Activated CD4-positive, alpha-beta T cell treated with anti-CD3 and anti-CD28 coated beads for 48 hours (primary cell): ENCODE measurements at regions not wholly inside any gene's neighbourhood (a gene's known extent, or its start where the extent isn't known, plus 50 kb on each side); places are given as distances from the start of the nearest gene placed in this dataset.
A peak's percentile ranks its signal among the peaks of the same experiment; 100 is the strongest.

Source experiments
- DNase-seq: peaks from one replicate; pipeline ENCODE4 v3.0.0-alpha.2; 2020

DNA sequence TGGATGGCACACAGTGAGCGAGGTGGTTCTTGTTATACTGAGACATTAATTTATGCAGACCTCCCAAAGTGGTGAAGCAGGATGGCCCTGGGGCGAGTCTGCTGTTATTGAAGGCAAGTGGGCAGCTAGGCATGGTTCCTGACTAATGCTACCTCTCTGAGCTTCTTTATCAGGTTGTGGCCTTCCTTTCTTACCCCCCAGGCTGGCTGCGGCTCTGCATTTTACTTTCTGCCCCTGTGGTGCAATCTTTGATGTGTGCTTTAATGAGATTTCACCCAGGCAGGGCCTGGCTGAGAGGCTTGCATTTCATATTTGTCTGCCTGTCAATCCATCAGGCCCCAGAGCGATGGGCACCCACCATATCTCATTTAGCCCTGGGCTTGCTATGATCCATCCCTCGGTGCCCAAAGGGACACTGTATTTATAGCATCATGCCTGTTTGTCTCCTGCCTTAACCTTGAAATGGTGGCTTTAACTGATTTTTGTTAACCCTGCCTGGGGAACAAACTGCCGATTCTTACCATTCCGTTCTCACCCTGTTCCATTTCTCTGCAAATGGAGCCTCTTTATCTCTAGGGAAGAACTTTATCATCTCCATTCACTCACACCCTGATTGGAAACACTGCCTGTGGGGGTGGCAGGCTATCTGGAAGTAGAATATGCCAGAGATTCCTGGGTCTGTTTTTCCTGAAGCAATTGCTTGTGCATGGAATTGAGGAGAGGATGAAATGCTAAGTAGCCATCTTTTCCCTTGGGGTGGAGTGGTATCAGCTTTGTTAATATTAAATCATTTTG lies 316.2 kb upstream of the THSD7B start:
- DNase-seq: no peak

DNA sequence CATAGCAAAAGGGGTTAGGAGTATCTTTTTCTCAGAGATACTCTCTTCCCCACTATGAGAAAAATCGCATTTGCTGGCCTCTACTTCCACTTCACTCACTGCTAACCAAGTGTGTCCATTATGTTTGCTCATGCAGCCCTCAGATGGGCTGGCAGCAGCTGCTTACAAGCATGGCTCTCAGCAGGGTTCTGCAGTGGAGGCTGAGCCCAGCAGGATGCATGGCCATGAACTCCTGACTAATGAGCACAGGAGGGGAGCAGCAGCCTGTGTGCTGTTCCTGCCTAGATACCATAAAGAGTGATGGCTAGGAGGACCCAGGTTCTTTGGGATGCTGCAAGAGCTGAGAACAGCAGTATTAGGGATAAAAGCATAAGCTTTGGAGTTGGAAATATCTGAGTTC lies 316.9 kb upstream of the THSD7B start:
- no peak for DNase-seq

DNA sequence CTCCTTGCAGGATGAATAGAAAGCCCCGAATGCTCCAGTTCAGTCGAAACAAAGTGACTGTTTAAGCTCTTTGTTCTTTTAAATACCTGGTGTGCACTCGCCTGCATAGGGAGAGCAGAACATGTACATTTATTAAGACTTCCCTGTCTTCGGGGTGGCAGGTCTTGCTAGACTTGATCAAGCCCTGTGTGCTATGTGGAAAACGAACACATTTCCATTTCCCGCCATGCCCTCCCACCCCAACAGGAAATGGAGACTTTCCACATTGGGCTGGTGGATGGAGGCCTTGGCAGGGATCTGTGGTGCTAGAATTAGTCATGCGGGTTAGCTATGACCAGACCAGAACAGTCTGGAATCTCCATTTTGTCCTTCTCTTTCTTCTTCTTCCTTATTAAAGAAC lies 321.0 kb upstream of the THSD7B start:
- DNase-seq: no peak

DNA sequence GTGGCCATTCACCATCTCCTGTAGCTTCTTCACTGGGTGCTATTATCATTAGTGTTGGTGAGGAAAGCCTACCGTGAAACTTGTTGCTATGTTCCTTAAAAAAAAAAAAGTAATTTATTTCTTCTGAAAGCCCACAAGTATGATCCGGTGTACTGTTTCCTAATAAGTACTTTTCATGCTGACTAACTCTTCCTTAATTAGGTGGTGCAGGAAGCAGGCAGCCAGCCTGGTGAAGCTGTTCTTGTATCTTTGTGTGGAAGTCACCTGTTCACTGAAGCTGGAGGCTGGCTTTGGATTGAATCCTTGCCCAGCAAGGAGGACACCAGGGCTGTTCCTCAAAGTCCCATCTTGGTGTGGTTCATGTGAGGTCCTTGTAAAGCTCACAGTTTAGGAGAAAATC lies 321.7 kb upstream of the THSD7B start:
- no peak for DNase-seq

DNA sequence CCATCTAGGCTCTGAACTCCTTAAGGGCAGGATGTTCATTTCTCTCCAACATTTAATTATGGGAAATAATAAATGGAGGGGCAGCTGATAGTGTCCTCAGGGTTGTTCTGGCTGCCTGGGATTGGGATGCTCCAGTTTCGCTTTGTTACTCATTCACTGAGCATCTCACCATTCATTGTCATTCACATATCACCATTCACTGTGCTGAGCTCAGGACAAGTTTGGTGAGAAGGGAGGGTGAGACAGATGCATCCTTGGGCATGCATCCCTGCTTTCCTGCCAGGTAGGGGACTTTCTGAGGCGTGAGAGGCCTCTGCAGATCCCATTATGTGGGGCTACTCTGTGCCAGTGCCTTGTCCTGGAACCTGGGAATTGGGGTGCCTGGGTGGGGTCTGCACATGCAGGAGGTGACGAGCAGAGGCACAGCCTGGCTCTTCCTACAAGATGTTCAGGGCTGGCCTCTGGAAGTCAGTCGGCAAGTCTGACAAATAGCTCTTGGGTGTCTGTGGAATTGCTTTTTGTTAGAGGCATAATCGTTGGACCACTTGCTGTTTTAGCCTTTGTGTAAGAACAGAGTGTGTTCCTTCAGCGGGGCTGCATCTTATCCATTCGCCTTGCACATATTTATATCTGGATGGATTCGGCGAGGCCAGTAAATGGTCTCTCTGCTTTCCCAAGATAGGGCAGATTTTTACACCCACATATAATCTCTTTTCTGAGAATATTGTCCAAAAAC lies 323.2 kb upstream of the THSD7B start:
- DNase-seq: no peak

DNA sequence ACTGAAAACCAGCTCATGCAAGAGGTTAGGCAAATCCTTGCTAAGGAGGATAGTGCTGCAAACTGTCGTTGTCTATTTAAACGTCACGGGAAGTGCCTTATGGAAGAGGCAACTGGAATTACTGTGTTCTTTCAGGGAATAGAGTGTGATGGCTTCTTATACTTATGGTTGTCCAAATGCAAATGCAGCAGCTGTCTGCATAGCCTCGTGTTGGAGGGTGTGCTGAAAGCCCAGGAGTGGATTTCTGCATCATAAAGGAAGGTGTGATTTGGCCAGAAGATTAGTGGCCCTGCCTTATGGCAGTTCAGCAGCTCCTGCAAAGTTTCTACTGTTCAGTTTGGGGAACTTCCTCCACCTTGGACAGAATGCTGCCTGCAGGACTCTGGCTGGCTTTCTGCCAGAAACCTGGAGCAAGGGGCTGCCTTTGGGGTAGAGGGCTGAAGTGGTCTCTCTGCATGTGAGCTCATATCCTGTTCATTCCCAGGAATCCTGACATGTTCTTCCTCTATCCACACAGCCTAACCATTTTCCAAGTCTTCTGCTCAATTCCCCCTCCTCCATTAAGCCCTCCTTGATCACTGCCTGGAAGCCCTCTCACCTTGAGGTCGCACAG lies 321.2 kb upstream of the CXCR4 start:
- no peak for DNase-seq

DNA sequence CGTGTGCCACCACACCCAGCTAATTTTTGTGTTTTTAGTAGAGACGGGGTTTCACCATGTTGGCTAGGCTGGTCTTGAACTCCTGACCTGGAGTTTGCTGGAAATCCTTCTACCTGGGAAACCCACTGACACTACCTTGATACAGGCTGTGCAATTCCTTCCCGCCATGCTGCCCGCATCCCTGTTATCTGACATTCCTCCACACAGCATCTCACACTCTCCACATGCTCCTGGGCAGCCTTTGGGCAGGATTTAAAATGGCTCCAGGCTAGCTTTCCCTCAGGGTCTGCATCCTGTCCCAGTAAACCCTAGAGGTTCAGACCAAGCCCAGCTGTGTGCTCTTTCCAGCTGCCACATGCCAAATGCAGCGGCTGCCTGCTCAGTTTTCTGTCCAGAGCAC lies 319.5 kb upstream of the CXCR4 start:
- DNase-seq: no peak

DNA sequence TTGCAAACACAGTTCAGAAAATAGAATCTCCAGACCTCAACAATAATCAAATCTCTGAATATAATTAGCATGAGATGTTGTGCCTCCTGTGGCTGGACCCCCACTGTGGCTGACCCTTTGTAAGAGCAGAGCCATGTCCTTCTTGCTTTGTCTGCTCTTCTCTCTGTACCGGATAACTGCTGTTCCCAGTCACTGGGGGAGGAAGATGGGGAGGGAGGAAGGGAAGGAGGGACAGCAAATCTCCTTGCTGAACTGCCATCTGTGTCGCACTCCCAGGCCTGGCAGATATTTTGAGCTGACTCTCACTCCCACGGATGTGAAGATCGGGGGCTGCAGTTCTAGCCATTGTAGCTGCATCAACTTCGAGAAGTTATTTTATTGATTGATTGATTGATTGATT lies 319.0 kb upstream of the CXCR4 start:
- DNase-seq: no peak

DNA sequence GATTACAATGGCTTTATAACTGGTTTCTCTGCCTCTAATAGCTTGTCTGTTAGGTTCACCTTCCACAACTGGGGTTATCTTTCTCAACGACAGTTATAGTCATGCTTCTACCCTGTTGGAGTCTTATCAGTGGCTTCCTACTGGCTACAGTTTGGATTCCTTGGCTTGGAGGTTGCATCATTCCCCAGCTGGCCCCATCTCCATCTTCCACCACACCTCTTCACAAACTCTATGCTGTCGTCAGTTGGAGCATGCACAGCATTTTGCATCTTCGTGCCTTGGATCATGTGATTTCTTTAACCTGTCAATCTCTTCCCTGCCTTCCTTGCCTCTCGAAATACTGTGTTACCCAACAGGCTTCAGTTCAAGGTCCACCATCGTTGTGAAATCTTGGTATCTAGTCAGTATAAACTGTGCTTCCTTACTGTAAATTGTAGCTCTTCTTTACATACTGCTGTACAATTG lies 316.3 kb upstream of the CXCR4 start:
- DNase-seq: no peak

DNA sequence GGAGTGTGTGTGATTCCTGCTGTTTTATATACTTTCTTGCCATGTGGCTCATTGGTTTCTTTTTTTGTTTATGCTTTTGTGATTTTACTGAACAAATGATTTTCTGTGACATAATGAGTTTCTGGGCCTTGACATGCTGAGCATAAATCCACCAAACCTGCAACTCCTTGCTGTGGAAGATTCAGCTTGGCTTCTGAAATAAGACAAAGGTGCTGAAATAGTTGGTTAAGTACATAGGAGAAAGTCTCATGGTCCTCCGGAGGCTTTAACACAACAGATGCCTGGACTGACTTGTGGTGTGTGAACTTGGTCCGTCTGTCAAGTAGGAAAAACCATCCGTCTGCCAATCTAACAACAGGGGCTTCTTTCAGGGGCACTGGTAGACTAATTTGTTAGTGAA lies 315.3 kb upstream of the CXCR4 start:
- DNase-seq: no peak

DNA sequence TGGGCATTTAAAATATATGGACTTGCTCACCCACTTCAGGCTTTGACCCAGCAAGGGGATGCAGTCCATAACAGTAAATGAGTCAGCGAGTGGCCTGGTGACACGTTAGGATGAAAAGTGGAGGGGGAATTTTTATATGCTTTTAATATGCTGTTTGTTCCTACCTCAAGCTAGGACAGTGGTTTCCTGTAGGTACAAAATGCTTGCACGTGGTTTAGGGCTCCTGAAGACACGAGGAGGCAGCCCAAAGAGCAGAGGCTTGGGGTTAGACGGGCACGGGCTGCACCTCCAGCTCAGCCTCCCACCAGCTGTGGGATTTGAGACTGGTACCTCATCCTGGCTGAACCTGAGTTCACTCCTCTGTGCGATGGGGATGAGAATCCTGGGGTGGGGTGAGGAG lies 306.2 kb upstream of the CXCR4 start:
- no peak for DNase-seq

DNA sequence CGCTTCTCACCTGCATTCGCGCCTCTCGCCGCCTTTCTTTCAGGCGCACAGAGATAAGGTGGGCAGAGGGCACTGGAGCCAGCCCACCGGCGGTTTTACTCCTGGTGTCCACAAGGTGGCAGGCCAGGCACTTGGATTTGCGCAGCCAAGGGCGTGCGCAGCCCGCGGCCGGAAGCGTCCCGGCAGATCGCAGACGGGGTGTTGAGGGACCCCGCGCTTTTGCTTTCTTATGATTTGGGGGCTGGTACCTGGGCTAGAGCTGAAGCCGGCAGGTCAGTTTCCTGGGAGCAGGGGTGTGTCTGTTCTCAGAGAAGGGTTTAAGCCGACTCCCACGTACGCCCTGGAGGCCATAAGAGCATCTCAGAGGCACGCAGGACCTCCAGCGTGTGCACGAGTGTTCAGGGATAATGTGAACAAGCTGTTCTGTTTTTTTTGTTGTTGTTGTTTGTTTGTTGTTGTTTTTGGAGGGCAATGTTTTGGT lies 305.6 kb upstream of the CXCR4 start:
- peak; percentile 91 for DNase-seq

DNA sequence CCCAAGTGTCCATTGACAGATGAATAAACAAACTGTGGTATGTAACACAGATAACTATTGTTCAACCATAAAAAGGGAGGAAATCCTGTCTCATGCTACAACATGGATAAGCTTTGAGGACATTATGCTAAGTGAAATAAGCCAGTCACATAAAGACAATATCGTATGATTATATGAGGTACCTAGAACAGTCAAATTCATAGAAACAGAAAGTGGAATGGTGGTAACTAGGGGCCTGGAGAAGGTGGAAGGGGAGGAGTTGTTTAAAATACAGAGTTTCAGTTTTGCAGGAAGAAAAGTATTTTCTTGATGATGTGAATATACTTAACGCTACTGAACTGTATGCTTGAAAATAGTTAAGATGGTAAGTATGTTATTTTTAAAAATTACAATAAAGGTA lies 304.6 kb upstream of the CXCR4 start:
- DNase-seq: no peak

DNA sequence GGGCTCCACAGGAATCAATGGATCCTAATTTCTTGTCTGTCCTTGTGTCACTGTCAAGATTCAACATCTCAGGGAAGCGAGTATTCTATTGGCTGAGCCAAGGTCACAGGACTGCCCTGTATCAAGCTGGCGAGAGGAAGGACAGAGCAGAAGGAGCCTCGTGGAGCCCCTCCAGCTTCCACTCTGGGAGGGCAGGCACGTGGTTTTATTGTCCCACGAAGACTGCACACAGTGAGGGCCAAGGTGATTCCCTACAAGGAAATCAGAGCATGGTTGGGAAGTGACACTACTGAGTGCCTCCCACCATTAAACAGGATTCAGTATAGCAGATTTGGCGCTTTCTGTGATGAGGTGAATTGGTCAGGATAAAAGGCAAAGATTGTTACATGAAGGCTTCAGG lies 302.4 kb upstream of the CXCR4 start:
- no peak for DNase-seq

DNA sequence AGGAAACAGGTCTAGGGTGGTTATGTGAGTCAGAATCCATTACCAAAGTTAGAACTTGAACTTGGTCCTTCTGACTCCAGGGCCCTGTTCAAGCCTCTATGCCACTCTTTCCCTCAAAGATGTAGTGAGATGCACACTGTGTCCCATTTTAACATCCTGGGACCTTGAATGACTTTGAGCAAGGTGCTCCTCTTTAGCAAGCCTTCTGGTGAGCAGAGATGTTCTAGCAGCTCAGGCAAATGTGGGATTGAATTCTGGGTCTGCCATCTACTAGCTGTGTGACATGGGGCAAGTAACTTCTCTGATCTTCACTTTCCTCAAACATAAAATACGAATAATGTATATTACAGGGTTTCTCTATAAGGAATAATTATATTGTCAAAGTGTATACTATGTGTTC lies 294.0 kb upstream of the CXCR4 start:
- no peak for DNase-seq

DNA sequence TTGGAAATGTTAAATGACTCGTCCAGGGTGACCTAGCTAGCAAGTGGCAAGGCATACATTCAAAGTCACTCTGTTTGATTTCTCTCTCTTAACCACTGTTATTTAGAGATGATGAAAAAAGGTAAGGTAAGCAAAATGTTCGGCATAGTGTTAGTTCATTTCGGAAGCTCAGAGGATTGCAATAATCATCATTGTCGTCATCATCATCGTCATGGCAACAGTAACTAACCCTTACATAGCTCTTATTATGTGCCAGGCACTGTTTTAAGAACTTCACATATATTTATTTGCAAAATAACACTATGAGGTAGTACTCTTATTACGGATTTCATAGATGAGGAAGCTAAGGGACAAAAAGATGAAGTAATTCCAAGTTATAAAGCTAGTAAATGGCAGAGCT lies 292.7 kb upstream of the CXCR4 start:
- DNase-seq: no peak

DNA sequence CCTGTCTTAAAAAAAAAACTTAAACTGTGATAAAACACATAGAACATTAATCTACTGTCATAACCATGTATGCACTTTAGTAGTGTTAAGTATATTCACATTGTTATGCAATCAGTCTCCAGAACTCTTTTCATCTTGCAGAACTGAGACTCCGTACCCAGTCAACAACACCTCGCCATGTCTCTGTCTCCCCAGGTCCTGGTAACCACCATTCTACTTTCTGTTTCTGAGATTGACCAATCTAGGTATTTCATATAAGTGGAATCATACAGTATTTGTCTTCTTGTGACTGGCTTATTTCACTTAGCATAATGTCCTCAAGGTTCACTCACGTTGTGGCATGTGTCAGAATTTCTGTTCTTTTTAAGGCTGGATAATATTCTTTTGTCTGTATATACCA lies 290.8 kb upstream of the CXCR4 start:
- no peak for DNase-seq

DNA sequence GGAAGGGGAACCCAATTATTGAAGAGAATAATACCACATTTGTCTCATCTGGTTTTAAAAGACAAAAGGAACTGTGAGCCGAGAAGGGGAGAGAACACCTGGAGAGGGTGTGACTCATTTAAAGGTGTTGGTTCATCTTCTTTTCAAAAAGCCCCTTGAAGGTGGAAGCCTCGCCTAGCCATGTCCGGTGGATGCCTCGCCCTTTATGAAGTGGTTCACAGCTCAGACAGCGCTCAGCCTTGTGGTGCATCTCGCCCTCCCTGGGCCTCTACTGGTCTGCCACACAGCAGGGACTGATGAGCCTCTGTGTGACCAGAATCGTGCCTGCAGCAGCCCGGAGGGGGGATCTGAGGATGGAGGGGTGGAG lies 290.0 kb upstream of the CXCR4 start:
- DNase-seq: no peak

DNA sequence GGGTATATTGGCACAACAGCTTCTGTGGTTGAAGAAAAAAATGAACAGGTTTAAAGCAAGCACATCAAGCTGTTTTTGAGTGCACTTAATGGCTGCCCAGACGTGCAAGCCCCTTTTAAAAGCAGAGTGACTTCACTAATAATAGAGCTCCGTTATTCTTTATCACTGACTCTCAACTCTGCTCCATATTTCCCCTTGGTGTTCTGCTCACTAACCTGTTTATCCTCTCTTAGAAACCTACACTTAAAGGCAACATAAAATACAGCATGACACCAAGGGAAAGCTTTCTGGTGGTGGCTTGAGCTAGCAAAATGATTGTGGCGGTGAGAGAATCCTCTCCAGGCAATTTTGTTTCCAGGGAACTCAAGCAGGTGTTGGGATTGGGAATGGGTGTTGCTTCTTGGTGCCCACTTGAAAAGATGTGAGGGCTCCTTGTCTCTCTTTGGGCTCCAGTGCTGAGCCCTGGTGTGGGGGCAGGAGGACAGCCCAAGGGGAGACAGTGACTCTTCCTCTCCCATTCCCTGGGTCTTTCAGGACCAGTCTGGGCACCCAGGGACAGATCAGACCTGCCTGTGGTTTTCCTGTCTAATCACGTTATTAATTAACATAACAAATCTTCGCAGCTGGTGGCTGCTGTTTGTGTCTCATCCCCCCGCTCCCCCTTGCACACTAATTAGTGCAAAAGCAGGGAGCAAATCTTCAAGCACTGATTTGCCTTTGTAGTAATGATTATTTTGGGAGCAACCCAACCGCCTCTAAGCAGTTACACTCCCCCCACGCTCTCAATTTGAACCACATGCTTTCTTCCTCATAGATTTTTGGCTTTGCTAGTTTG lies 289.4 kb upstream of the CXCR4 start:
- no peak for DNase-seq

DNA sequence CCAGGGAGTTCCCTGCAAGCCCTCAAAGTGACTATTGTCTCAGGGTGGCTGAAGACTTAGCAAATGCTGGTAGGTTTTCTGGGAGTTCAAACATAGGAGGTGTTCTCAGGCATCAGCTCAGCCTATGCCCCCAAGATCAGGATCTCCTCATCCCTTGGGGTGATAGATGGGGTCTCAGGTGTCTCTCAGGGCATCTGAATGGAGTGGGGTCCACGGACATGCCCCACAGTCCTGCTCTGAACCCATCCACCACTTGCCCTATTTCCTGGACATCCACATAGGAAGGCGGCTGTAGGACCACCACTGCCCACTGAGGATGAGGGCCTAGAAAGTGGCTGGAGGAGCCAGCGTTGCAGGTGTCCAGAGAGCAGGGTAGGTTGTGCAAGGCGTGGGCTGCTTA lies 287.0 kb upstream of the CXCR4 start:
- no peak for DNase-seq

DNA sequence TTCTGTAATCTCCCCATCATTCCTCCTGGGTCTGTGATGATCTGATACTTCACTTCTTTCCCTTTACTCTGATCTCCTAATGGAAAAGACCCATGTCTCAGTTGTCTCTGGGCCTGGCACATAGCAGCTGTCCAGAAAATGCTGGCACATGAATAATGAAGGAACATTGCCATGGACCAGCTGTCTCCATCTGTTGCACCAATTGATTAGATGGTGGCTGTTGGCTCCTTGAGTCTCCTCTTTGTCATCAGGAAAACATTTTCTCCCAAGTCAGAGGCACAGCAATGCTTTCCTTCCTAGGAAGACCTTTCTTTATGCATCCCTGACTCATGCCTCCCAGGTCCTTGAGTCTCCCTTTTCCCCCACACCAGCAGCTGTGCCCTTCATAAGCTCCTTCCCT lies 286.2 kb upstream of the CXCR4 start:
- no peak for DNase-seq

DNA sequence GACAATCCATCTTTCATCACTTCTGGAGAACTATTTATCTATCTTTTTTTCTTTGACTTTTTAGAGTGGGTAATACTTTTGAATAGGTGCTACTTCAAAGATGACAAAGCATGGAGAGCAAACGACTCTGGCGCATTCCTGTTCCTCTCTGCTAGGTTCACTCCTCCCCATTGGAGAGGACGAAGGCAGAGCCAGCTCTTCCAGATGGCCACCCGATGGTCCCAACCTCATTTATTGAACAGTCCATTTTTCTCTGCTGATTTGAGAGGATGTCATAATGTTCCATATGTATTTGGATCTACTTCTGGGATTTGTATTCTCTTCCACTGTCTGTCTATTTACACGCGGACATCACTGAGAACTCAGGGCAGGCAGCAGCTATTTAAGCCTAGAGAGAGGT lies 284.3 kb upstream of the CXCR4 start:
- no peak for DNase-seq

DNA sequence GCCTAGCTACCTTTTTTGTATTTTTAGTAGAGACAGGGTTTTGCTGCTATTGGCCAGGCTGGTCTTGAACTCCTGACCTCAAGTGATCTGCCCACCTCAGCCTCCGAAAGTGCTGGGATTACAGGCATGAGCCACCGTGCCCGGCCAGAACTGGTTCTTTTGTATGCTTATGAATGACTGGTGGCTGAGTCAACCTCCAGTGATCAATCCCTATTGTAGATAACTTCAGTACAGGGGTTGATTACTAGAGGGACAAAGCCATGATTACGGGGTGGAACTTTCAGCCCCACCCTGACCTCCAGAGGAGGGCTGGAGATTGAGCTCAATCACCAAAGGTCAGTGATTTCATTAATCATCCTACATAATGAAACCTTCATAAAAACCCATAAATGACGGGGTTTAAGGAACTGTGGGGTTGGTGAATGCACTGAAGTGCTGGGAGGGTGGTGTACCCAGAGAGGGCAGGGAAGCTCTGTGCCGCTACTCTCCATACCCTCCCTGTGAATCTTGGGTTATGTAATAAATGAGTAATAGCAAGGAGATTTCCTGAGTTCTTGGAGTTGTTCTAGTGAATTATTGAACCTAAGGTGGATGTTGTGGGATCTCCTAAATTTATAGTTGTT lies 281.8 kb upstream of the CXCR4 start:
- no peak for DNase-seq
